ENCODE measurements at regions not wholly inside any gene's neighbourhood (a gene's known extent, or its start where the extent isn't known, plus 50 kb on each side); places are given as distances from the start of the nearest gene placed in this dataset.

- TF ChIP-seq REST (IDR thresholded peaks at IDR 0.05; ENCODE audit: insufficient replicate concordance, low read depth) (no peak), CTCF (IDR thresholded peaks at IDR 0.05; ENCODE audit: insufficient read depth, low read length) (no peak), GABPA (IDR thresholded peaks at IDR 0.05; ENCODE audit: low read depth) (no peak)
Measured at GRCh38 chr9:119114681-119115080, 254.6 kb downstream of the BRINP1 start.

Measured in HL-60 (cell line).